Dermis blood vessel endothelial cell (primary cell): ENCODE measurements at regions not wholly inside any gene's neighbourhood (a gene's known extent, or its start where the extent isn't known, plus 50 kb on each side); places are given as distances from the start of the nearest gene placed in this dataset.
"Not testable (repeated sequence)": the region's sequence is repeated elsewhere in the genome, so short reads cannot be mapped to it uniquely, and the experiment has no call there.

Source experiments
- DNase-seq: peaks from one replicate; pipeline ENCODE4 v3.0.0; 2010

DNA sequence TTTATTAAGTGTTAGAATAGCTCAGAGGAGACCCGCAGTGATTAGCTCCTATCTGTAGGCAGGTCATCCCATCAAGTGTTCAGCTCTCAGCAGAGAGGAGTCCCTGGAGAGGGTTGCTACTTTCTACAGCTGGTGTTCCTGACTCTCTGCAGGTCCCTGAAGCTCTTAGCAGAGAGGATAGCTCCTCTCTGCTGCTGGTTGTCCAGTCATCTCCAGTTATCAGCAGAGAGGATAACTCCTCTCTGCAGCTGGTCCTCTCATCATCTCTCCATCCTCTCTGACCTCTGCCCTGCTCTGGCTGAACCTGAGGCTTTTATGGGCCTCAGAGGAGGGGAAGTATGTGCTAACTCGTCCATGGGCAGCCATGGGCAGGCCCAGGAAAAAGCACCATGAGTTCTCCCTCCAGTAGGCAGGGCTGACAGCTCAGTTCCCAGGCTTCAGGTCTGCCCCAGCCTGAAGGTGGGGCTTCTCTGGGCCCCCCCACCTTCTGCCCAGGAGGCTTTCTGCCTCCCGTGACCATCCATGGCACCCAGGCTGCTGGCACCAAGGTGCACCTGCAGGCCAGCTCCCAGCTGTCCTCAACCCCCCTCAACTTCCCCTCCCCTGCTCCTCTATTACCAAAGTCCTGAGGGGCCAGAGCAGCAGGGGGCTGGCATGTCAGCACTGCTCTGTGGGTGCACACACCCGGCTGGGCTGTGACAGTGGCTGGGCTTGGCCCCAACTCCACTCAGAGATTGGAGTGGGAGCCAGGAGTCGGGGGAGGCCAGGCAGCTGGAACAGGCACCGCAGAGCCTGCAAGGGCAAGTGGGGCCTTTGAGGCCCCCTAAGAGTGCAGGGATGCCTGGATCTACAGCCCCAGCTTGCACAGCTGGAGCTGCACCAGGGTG is 98.9 kb upstream of the FRMD4B start:
- no peak for DNase-seq

DNA sequence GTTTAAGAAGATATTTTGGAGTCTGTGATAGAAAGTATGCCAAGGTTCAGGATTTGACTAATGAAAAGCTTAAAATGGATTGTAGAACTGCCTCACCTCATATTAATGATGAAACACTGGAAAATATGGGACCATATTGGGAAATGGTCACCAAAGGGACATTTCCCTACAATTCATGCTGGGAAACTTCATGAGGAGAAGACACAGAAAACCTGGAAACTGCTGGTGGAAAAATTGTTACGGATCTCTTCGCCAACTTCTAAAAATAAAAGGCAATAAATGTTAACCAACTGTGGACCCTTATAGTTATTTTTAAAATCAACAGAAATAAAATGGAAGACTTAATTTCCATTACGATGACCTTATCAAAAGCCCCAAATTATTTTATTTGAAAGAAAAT is 97.6 kb upstream of the FRMD4B start:
- DNase-seq = no peak

DNA sequence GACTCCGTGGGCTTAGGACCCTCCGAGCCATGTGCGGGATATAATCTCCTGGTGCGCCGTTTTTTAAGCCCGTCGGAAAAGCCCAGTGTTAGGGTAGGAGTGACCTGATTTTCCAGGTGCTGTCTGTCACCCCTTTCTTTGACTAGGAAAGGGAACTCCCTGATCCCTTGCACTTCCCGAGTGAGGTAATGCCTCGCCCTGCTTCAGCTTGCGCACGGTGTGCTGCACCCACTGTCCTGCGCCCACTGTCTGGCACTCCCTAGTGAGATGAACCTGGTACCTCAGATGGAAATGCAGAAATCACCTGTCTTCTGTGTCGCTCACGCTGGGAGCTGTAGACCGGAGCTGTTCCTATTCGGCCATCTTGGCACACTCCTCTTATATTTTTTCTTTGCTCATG is 95.1 kb upstream of the FRMD4B start:
- DNase-seq = not testable (repeated sequence)

- peak; percentile 27 for DNase-seq
Measured at GRCh38 chr3:69474186-69474585, 88.3 kb upstream of the FRMD4B start.

DNA sequence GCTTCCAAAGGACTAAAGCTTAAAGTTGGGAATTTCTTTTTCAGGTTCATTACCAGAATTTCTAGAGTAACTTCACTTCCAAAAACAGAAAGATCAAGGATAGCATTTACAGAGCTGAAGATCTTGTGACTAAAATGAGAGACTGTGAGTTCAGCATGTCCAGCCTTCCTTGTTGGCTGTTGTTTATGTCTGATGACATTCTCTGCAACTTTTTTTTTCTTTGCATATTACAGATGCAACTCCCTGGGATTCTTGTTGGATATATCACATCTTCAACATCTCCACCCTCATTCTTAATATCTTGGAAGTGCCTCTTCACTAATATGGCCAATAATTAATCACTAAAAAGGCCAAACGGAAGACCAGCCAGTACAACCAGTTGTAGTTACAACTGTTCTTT is 86.2 kb upstream of the FRMD4B start:
- DNase-seq = no peak

- DNase-seq = no peak
Measured at GRCh38 chr3:69463531-69463930, 77.6 kb upstream of the FRMD4B start.

DNA sequence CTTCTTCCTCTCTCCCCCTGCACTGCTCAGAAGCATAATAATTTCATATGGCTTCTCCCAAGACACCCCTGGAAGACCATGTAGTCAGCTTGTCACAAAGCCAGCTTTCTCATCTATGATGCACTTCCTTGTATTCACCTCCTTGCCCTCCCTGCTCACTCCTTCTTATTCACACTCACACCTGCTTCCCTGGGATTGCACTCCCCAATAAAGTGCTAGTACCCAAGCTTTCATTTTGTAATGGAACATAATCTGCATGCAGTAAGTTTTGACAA is 76.9 kb upstream of the FRMD4B start:
- DNase-seq = peak; percentile 60

DNA sequence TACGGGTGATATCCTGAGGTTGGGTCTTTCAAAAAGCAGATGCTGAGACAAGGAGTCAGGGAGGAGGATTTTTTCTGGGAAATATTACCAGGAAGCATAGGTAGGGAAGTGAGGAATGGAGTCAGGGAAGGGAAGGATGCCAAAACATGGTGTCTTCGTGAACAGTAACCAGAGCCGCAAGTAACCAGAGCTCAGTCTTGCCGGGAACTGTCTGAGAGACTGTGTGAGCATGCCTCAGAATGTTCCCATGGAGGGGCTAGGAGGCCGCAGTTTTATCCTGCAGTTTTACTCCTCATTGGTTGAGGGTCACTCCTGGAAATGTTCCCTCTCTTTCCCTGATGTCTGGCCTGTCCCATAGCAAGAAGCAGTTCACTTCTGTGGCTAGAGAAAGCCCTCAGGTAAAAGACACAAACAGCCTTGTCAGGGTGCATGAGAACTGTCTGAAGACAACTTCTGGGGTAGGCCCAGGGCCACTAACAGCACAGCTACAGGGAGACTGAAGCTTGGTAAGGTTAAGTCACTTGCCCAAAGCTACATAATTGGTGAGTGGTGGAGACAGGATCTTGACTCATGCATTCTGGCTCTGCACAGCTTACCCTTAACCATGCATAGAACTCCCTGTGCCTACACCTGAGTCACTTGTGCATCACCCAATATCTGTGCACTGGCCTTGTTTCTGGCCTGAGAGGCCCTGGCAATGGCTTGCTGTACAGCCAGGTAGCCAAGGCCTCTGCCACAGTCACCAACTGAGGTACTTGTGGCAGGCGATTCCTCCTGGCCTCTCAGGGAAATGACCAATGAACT is 76.3 kb upstream of the FRMD4B start:
- DNase-seq = peak; percentile 52

GRCh38 chr3:69460034-69460433 is 74.1 kb upstream of the FRMD4B start:
- DNase-seq = no peak

GRCh38 chr3:69458803-69459365 is 73.0 kb upstream of the FRMD4B start:
- DNase-seq = peak; percentile 76

DNA sequence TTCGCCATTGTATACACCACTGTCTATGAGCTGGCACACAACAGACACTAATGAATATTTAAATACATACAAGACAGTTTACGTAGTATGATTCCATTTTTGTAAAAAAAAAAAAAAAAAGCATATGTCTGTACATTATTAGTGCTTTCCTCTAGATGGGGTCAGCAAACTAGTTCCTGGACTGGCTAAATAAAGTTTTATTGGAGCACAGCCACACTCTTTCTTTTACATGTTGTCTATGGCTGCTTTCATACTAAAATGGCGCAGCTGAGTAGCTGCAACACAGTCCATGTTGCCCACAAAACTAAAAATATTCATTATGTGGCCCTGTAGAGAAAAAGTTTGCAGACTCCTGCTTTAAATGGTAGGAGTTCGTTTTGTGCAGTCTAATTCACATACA is 70.7 kb upstream of the FRMD4B start:
- DNase-seq = no peak

DNA sequence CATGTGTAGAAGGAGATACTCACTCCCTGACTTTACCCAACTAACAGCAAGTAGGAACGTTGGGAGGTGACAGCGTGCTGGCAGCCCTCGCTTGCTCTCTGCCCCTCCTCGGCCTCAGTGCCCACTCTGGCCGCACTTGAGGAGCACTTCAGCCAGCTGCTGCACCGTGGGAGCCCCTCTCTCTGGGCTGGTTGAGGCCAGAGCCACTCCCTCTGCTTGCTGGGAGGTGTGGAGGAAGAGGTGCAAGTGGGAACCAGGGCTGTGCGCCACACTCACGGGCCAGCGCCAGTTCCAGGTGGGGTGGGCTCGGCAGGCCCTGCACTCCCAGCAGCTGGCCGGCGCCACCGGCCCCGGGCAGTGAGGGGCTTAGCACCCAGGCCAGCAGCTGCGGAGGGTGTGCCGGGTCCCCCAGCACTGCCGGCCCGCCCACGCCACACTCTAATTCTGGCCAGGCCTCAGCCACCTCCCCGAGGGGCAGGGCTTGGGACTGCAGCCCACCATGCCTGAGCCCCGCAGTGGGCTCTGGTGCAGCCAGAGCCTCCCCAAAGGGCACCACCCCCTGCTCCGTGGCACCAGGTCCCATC is 68.4 kb upstream of the FRMD4B start:
- DNase-seq = no peak

DNA sequence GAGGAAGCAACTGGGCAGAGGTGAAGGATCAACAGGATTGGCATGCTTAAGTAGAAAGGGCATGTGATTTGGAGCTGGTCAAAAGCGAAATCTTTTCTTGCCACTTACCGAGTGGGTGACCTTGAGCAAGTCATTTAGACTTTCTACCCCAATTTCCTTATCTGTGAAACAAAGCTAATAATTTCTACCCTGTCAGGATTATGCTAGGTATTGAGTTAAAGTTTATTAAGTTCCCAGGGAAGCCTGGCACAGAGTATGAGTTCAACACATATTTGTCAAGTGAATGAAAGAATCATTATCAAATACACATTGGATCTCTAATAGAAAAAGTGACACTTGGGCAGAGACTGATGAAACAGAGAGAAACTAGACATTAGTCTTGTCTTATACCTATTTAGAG is 66.4 kb upstream of the FRMD4B start:
- DNase-seq = no peak

- DNase-seq = peak; percentile 41
Measured at GRCh38 chr3:69451594-69451993, 65.7 kb upstream of the FRMD4B start.

DNA sequence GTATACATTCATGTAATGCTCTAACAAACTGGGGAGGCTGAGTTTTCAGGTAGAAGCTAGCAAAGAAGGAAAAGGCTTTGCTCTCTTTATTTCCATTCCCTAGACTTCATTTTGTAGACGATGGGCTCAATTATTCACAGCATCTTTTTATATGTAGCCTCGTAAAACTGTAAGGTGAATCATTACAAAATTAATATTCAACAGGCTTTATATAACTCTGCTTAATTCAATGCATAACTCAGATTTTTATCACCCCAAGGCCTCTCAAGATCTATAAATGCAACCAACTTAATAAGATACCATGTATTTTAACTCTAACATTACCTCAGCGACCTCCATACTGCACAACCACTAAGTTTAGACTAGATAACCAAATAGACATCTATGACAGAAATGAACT is 63.0 kb upstream of the FRMD4B start:
- no peak for DNase-seq

- DNase-seq = no peak
Measured at GRCh38 chr3:69446402-69447072, 60.6 kb upstream of the FRMD4B start.

DNA sequence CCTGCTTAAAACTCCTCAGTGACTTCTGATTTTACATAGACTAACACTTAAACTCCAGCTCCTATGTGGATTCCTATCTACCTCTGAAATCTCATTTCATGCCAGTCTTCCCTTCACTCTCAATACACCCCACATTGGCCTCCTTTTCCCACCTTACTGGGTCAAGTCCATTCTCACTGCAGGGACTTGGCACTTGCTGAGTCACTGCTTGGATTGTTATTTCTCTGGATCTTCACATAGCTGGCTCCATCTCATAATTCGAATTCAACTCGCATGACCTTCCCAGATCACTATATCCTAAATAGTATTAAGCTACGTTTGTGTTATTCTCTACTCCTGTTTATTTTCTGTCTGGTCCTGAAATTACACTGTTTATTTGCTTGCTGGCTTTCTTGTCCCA is 59.6 kb upstream of the FRMD4B start:
- no peak for DNase-seq

GRCh38 chr3:69445024-69445423 is 59.1 kb upstream of the FRMD4B start:
- no peak for DNase-seq

- no peak for DNase-seq
Measured at GRCh38 chr3:69443457-69443920, 57.6 kb upstream of the FRMD4B start.

DNA sequence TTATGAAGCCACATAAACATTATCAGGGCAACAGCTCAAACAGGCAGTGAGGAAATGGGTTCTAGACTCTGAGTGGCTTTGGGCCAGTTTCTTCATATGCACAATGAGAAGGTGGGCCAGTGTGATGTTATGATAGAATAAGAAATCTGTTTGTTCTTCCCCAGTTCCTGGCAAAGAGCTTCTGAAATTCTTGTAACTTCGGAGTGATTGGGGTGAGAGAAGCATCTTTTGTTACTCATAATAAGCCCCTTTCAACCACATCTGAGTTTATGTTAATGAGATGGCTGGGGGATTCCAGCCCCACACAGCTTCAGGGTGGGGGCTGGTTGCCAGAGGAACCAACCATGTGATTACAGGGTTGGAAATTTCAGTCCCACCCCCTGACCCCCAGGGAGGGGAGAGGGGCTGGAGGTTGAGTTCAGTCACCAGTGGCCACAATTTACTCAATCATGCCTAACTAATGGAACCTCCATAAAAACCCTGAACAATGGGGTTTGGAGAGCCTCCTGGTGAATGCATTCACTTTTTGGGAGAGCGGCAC is 57.0 kb upstream of the FRMD4B start:
- DNase-seq = no peak

DNA sequence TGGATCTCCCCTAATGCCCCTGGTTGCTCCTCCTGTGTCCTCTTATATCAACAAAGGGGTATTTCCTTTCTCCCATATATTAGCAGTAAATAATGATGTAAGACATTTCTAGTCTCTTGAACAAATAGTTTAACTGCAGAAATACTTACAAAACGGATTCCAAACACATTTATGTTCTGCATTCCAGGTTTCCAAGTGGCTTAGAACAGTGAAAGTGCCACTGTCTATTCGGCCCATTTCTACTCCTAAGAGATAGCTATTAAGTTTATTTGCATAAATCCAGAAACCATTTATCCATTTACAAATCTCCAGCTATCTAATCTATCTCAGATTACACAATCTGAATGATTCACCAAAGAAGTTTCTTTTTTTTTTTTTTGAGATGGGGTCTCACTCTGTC is 55.8 kb upstream of the FRMD4B start:
- no peak for DNase-seq

GRCh38 chr3:69441040-69441439 is 55.2 kb upstream of the FRMD4B start:
- no peak for DNase-seq
